ENCODE measurements at regions not wholly inside any gene's neighbourhood (a gene's known extent, or its start where the extent isn't known, plus 50 kb on each side); places are given as distances from the start of the nearest gene placed in this dataset.

- H2BK120ac ChIP-seq (replicated peaks; ENCODE audit: low read depth, low read length): no peak overlapping the region
- H3K36me3 ChIP-seq (ENCODE audit: control insufficient read depth in 2 of 4, insufficient read depth in 4 of 4, low read length in 3 of 4): no peaks in the 10 kb centered on the region
- H3K4ac ChIP-seq (replicated peaks; ENCODE audit: insufficient read length, low read depth, low read length): peak overlapping the region; percentile 73
- no peak overlapping the region for H2AK5ac ChIP-seq (ENCODE audit: low read depth, low read length)
- H2BK12ac ChIP-seq (ENCODE audit: low read depth, low read length): no peak overlapping the region
- no peak overlapping the region for H3K9ac ChIP-seq (replicated peaks in 1 of 4; ENCODE audit: extremely low read depth in 1 of 4, low read depth in 3 of 4, low read length in 3 of 4)
- no peaks in the 10 kb centered on the region for H3K27me3 ChIP-seq (replicated peaks in 1 of 4; ENCODE audit: control insufficient read depth in 3 of 4, extremely low read depth in 1 of 4, insufficient read depth in 3 of 4, low read length in 3 of 4)
- H3K18ac ChIP-seq (ENCODE audit: extremely low read depth, low read length): no peak overlapping the region
- H4K91ac ChIP-seq (replicated peaks; ENCODE audit: insufficient read length, low read length): no peak overlapping the region
- H3K23me2 ChIP-seq (ENCODE audit: low read depth, low read length): no peaks in the 10 kb centered on the region
- peaks cover 2 to 15% (median 3%) of the 10 kb centered on the region in 4 experiments; a peak in 5 of 7 replicates for H3K4me1 ChIP-seq (replicated peaks in 1 of 4; ENCODE audit: control insufficient read depth in 3 of 4, insufficient read depth in 4 of 4, low read length in 3 of 4)
- H2BK5ac ChIP-seq (ENCODE audit: low read depth, low read length): no peak overlapping the region
- H3K9me3 ChIP-seq (ENCODE audit: insufficient read depth in 2 of 2, low read depth in 1 of 2, low read length in 1 of 2): no peaks in the 10 kb centered on the region
- no peak overlapping the region for H3K4me3 ChIP-seq (ENCODE audit: extremely low read depth in 1 of 4, insufficient read depth in 2 of 4, low read depth in 3 of 4, low read length in 4 of 4)
- DNase-seq (ENCODE audit: low read depth in 1 of 2, low spot score in 2 of 2) (no peak), FAIRE-seq (no peak)
- no peaks in the 10 kb centered on the region for H3K79me2 ChIP-seq (ENCODE audit: control insufficient read depth in 1 of 2, insufficient read depth in 2 of 2, low read length in 2 of 2)
- CTCF ChIA-PET (ENCODE audit: partially characterized antibody): interaction anchor here (1.2 to 1.4 kb wide), 2 partner anchors 12 to 87 kb away, joined by 3 to 4 read pairs; no protein-coding TSS in a partner anchor
- H3K56ac ChIP-seq (replicated peaks; ENCODE audit: insufficient read length, low read depth, low read length): no peak overlapping the region
- 85% methylated on average over 4 of the region's 4 CpGs; no CpG with 5 or more reads in 1 of the 2 experiments for WGBS, 2 experiments (ENCODE audit: extremely low coverage in 1 of 2, insufficient coverage in 1 of 2, insufficient read length in 1 of 2, insufficient replicate concordance in 2 of 2, low coverage in 1 of 2, low lambda C conversion rate in 2 of 2, missing lambda C conversion rate in 1 of 2)
- no peak overlapping the region for H2BK15ac ChIP-seq (ENCODE audit: low read length)
- H2AFZ ChIP-seq (ENCODE audit: low read length): no peak overlapping the region
- POLR2A ChIA-PET (ENCODE audit: partially characterized antibody): no interaction called here
- no peak overlapping the region for H3K27ac ChIP-seq (ENCODE audit: low read depth, low read length)
- H4K20me1 ChIP-seq (replicated peaks in 1 of 2; ENCODE audit: control insufficient read depth in 1 of 2, insufficient read depth in 2 of 2, low read length in 2 of 2): no peaks in the 10 kb centered on the region
- no peak overlapping the region for H3K4me2 ChIP-seq (ENCODE audit: insufficient read depth in 1 of 2, low read depth in 2 of 2, low read length in 2 of 2)
- no peak overlapping the region for H3K14ac ChIP-seq (ENCODE audit: insufficient read length)
- H4K8ac ChIP-seq (ENCODE audit: extremely low read depth, insufficient read depth, low read length): no peak overlapping the region
- no peaks in the 10 kb centered on the region for H3K79me1 ChIP-seq (ENCODE audit: low read depth, low read length)
- H4K5ac ChIP-seq (ENCODE audit: insufficient read length, low read depth, low read length): no peak overlapping the region
- H2BK20ac ChIP-seq (ENCODE audit: low read length): no peak overlapping the region
- H3K23ac ChIP-seq (ENCODE audit: insufficient read length): no peak overlapping the region
- TF ChIP-seq EZH2 (IDR thresholded peaks at IDR 0.05; ENCODE audit: low read depth, low read length, severe bottlenecking) (no peak), CBX5 (IDR thresholded peaks at IDR 0.05; ENCODE audit: low read depth, low read length) (no peak), USF2 (IDR thresholded peaks at IDR 0.05; ENCODE audit: low read length) (no peak), ATF3 (IDR thresholded peaks at IDR 0.05; ENCODE audit: insufficient read depth, low read depth, low read length) (no peak), BRCA1 (IDR thresholded peaks at IDR 0.05; ENCODE audit: low read depth, low read length) (no peak), PHF8 (conservative IDR thresholded peaks at IDR 0.05; ENCODE audit: low read depth, low read length) (no peak), NANOG (IDR thresholded peaks at IDR 0.05; ENCODE audit: insufficient read depth, low read depth, low read length, poor library complexity, severe bottlenecking) (no peak), SP1 (IDR thresholded peaks at IDR 0.05; ENCODE audit: low read depth, low read length) (no peak), KDM5A (IDR thresholded peaks at IDR 0.05; ENCODE audit: low read length) (no peak), EGR1 (IDR thresholded peaks at IDR 0.05; ENCODE audit: borderline replicate concordance, low read depth, low read length) (no peak), SIX5 (IDR thresholded peaks at IDR 0.05; ENCODE audit: low read depth, low read length) (no peak), GABPA (IDR thresholded peaks at IDR 0.05; ENCODE audit: borderline replicate concordance, insufficient read depth, low read length) (no peak), CBX8 (IDR thresholded peaks at IDR 0.05; ENCODE audit: borderline replicate concordance, low read depth, low read length) (no peak)
These were observed 61.7 kb upstream of the MAP4K3 start for GRCh38 chr2:39498786-39499185.

All from H1 (cell line).